ENCODE measurements at regions not wholly inside any gene's neighbourhood (a gene's known extent, or its start where the extent isn't known, plus 50 kb on each side); places are given as distances from the start of the nearest gene placed in this dataset.

- no peaks in the 10 kb centered on the region for H3K4me1 ChIP-seq (replicated peaks in 1 of 4; ENCODE audit: control insufficient read depth in 3 of 4, insufficient read depth in 4 of 4, low read length in 3 of 4)
- no peak overlapping the region for H3K4ac ChIP-seq (replicated peaks; ENCODE audit: insufficient read length, low read depth, low read length)
- H4K91ac ChIP-seq (replicated peaks; ENCODE audit: insufficient read length, low read length), result no peak overlapping the region
- H2AFZ ChIP-seq (ENCODE audit: low read length), result peak overlapping the region; percentile 85; the same call in 1 of the 2 replicates
- H3K23ac ChIP-seq (ENCODE audit: insufficient read length), result no peak overlapping the region
- H3K27ac ChIP-seq (ENCODE audit: low read depth, low read length), result no peak overlapping the region
- H2BK120ac ChIP-seq (replicated peaks; ENCODE audit: low read depth, low read length), result no peak overlapping the region
- no peaks in the 10 kb centered on the region for H3K9me3 ChIP-seq (ENCODE audit: insufficient read depth in 2 of 2, low read depth in 1 of 2, low read length in 1 of 2)
- FAIRE-seq (no peak), DNase-seq (ENCODE audit: low read depth in 1 of 2, low spot score in 2 of 2) (no peak)
- ChIA-PET POLR2A (ENCODE audit: partially characterized antibody) (no interaction called here), CTCF (ENCODE audit: partially characterized antibody) (interaction anchor here (0.7 to 2.1 kb wide), 4 partner anchors 10 to 332 kb away, joined by 3 to 7 read pairs (median 4); no protein-coding TSS in a partner anchor)
- TF ChIP-seq TBP (IDR thresholded peaks at IDR 0.05; ENCODE audit: low read depth, low read length), result no peak
- H3K4me3 ChIP-seq (ENCODE audit: extremely low read depth in 1 of 4, insufficient read depth in 2 of 4, low read depth in 3 of 4, low read length in 4 of 4), result no peak overlapping the region
- no peak overlapping the region for H3K56ac ChIP-seq (replicated peaks; ENCODE audit: insufficient read length, low read depth, low read length)
- WGBS, 2 experiments (ENCODE audit: extremely low coverage in 1 of 2, insufficient coverage in 1 of 2, insufficient read length in 1 of 2, insufficient replicate concordance in 2 of 2, low coverage in 1 of 2, low lambda C conversion rate in 2 of 2, missing lambda C conversion rate in 1 of 2), result 90% methylated on average over 3 of the region's 3 CpGs; no CpG with 5 or more reads in 1 of the 2 experiments
- H2BK15ac ChIP-seq (ENCODE audit: low read length), result no peak overlapping the region
- no peak overlapping the region for H4K8ac ChIP-seq (ENCODE audit: extremely low read depth, insufficient read depth, low read length)
- H3K79me1 ChIP-seq (ENCODE audit: low read depth, low read length), result no peaks in the 10 kb centered on the region
- H3K27me3 ChIP-seq (replicated peaks in 1 of 4; ENCODE audit: control insufficient read depth in 3 of 4, extremely low read depth in 1 of 4, insufficient read depth in 3 of 4, low read length in 3 of 4), result no peaks in the 10 kb centered on the region
- no peak overlapping the region for H3K9ac ChIP-seq (replicated peaks in 1 of 4; ENCODE audit: extremely low read depth in 1 of 4, low read depth in 3 of 4, low read length in 3 of 4)
- H3K18ac ChIP-seq (ENCODE audit: extremely low read depth, low read length), result no peak overlapping the region
- H3K14ac ChIP-seq (ENCODE audit: insufficient read length), result no peak overlapping the region
- no peak overlapping the region for H2BK20ac ChIP-seq (ENCODE audit: low read length)
- no peaks in the 10 kb centered on the region for H3K79me2 ChIP-seq (ENCODE audit: control insufficient read depth in 1 of 2, insufficient read depth in 2 of 2, low read length in 2 of 2)
- H3K36me3 ChIP-seq (ENCODE audit: control insufficient read depth in 2 of 4, insufficient read depth in 4 of 4, low read length in 3 of 4), result no peaks in the 10 kb centered on the region
- H2BK5ac ChIP-seq (ENCODE audit: low read depth, low read length), result no peak overlapping the region
- H4K5ac ChIP-seq (ENCODE audit: insufficient read length, low read depth, low read length), result no peak overlapping the region
- H2AK5ac ChIP-seq (ENCODE audit: low read depth, low read length), result no peak overlapping the region
- no peaks in the 10 kb centered on the region for H4K20me1 ChIP-seq (replicated peaks in 1 of 2; ENCODE audit: control insufficient read depth in 1 of 2, insufficient read depth in 2 of 2, low read length in 2 of 2)
- no peaks in the 10 kb centered on the region for H3K23me2 ChIP-seq (ENCODE audit: low read depth, low read length)
- H3K4me2 ChIP-seq (ENCODE audit: insufficient read depth in 1 of 2, low read depth in 2 of 2, low read length in 2 of 2), result no peak overlapping the region
- H2BK12ac ChIP-seq (ENCODE audit: low read depth, low read length), result no peak overlapping the region
Observed at GRCh38 chr3:160098926-160099626, 110.4 kb downstream of the IL12A start.

All from H1 (cell line).